Right lobe of liver (tissue), 6 donors: ENCODE measurements at regions not wholly inside any gene's neighbourhood (a gene's known extent, or its start where the extent isn't known, plus 50 kb on each side); places are given as distances from the start of the nearest gene placed in this dataset.

Experiments
- ATAC-seq, 4 donors: fragments of 200-7000 bp; cut with Tn5 transposase; one replicate each; pipeline ENCODE4 v1.9.1; 2020; ENCODE audit warnings: mild to moderate bottlenecking in 4 of 4, moderate library complexity in 4 of 4
- DNase-seq, 3 donors: peaks; one replicate each; pipeline ENCODE4 v3.0.0-alpha.2; 2020
- H3K27ac ChIP-seq, 3 donors: fragments of 200-600 bp; one replicate each; pipeline ENCODE4 v1.8.0; 2022
- H3K27me3 ChIP-seq, 2 donors: fragments of 200-600 bp; one replicate each; pipeline ENCODE4 v1.8.0; 2022
- H3K36me3 ChIP-seq, 4 donors: fragments of 200-600 bp; sonication (generic) in 1 of 4; one replicate each; pipeline versions ENCODE4 v1.5.1 to v1.8.0; 2017 to 2022; ENCODE audit warnings: control low read depth in 1 of 4
- H3K4me1 ChIP-seq, 4 donors: fragments of 200-600 bp; sonication (generic) in 1 of 4; one replicate each; pipeline versions ENCODE4 v1.5.1 to v1.8.0; 2017 to 2022; ENCODE audit warnings: control low read depth in 1 of 4
- H3K4me3 ChIP-seq, 3 donors: fragments of 200-600 bp; one replicate each; pipeline ENCODE4 v1.8.0; 2022
- H3K9me3 ChIP-seq, 4 donors: fragments of 200-600 bp; sonication (generic) in 1 of 4; one replicate each; pipeline versions ENCODE4 v1.5.1 to v1.8.0; 2017 to 2022; ENCODE audit warnings: control low read depth in 1 of 4
- POLR2A ChIP-seq: fragments of 450-650 bp; IDR thresholded peaks from one replicate; pipeline ENCODE4 v1.6.1; 2017; ENCODE audit warnings: antibody characterized with exemption, mild to moderate bottlenecking
- WGBS: methylation state at CpG from one replicate; pipeline ENCODE4 v1.1.6; 2018; ENCODE audit warnings: low coverage, low lambda C conversion rate; ENCODE audit not compliant: insufficient coverage; ENCODE audit errors: missing lambda C conversion rate; 5-methylcytosine and 5-hydroxymethylcytosine counted together
- intact Hi-C, 2 donors: fragments of 100-400 bp; cut with DNase I; formaldehyde crosslinking; loops; one replicate each; pipeline versions ENCODE4 v1.11.2 to v1.14.1; 2022
- TF ChIP-seq, protein P1 (sequence below), 4 donors: fragments of 200-600 bp in 3 of 4; fragments of 450-650 bp in 1 of 4; IDR thresholded peaks; one replicate each; pipeline versions ENCODE4 v1.5.1 to v1.8.0; 2016 to 2022; ENCODE audit warnings: antibody characterized with exemption in 4 of 4, mild to moderate bottlenecking in 2 of 4
- donor health status: DM: no; HTN: yes; CAD: no.
- donor health status: DM: no; HTN: no; CAD: no.
- donor health status: DM: no; HTN: no; CAD: no.
- donor health status: DM: no; HTN: yes; CAD: no.
- donor health status: DM: no; HTN: yes; CAD: no.

DNA sequence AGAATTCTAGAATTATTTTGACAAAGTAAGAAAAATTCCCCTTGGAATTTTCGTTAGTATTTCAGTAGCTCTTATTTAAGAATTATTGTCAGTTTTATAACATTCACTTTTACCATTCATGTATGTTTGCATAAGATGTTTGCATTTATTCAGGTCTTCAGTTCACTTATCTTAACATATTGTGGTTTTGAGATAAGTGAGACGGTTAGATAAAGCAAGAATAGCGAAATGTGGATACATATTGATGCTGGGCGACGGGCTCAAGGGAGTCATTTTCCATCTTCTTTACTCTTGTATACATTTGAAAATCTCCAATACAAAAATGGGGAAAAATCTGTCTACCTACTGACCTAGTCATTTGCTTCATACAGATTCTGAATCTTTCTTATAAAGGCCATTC lies 156.7 kb upstream of the HDAC4 start:
- no peak for ATAC-seq
- Histone ChIP-seq H3K27ac (no peak overlapping the region), H3K9me3 (no peaks in the 10 kb centered on the region), H3K36me3 (no peaks in the 10 kb centered on the region), H3K27me3 (no peaks in the 10 kb centered on the region), H3K4me3 (no peak overlapping the region), H3K4me1 (no peaks in the 10 kb centered on the region)
- 67% methylated on average over 5 of the region's 5 CpGs for WGBS
- DNase-seq = no peak
- intact Hi-C loops = no loop called here
- no peak for TF ChIP-seq POLR2A
- TF ChIP-seq, protein P1, sequence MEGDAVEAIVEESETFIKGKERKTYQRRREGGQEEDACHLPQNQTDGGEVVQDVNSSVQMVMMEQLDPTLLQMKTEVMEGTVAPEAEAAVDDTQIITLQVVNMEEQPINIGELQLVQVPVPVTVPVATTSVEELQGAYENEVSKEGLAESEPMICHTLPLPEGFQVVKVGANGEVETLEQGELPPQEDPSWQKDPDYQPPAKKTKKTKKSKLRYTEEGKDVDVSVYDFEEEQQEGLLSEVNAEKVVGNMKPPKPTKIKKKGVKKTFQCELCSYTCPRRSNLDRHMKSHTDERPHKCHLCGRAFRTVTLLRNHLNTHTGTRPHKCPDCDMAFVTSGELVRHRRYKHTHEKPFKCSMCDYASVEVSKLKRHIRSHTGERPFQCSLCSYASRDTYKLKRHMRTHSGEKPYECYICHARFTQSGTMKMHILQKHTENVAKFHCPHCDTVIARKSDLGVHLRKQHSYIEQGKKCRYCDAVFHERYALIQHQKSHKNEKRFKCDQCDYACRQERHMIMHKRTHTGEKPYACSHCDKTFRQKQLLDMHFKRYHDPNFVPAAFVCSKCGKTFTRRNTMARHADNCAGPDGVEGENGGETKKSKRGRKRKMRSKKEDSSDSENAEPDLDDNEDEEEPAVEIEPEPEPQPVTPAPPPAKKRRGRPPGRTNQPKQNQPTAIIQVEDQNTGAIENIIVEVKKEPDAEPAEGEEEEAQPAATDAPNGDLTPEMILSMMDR (IDR thresholded peaks at IDR 0.05) = no peak

DNA sequence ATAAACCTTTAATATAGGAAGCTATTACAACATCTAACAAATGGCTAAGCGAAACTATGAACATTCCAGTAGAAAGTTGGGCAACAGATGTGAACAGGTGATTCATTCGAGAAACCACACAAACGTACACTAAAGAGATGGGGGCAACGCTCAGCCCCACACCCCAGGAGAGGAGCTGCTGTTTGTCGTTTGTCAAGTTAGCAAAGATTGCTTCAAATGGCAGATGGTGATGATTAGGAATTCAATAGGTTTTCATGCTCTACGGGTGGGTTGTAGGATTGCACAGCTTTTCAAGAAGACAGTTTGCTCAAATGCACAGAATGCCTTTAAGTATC lies 154.7 kb upstream of the HDAC4 start:
- 54% methylated on average over 6 of the region's 6 CpGs for WGBS
- no peak overlapping the region for H3K4me3 ChIP-seq
- H3K27me3 ChIP-seq = no peaks in the 10 kb centered on the region

DNA sequence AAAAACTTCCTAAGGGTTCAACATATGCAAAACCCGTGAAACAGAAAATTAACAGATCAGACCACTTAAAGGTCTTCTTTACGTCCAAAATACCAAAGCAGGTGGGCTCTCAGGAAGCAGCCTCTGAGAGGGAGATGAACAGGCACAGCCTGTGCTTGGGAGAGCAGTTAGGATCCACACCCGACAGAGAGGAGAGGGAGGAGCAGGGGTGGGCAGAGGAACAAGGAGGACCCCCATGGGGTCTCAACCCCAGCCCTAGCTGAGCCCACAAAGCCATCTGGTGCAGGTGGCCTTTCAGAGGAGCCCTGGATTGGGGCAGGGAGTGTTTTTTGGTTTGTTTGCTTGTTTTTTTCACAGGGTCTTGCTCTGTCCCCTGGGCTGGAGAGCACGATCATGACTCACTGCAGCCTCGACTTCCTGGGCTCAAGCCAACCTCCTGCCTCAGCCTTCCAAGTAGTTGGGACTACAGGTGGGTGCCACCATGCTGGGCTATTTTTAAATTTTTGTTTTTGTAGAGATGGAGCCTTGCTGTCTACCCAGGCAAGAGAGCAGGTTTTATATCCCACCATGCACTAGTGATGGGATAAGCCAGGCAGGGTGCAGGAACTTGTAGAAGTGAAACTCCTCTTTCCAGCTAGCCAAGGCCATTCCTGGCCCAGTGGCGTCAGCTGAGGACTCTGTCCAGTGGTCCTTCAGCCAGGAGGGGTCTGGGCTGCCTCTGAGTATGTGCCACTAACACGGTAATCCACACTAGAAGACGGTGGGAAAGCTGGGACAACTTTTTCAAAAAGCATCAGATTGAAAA lies 154.1 kb upstream of the HDAC4 start:
- ATAC-seq (no peak), DNase-seq (peak in 1 of 3 donors; percentile 25)
- Histone ChIP-seq H3K9me3 (no peaks in the 10 kb centered on the region), H3K36me3 (no peaks in the 10 kb centered on the region), H3K4me1 (no peaks in the 10 kb centered on the region), H3K27me3 (no peaks in the 10 kb centered on the region), H3K27ac (no peak overlapping the region), H3K4me3 (no peak overlapping the region)
- intact Hi-C loops = no loop called here
- WGBS = 63% methylated on average over 4 of the region's 8 CpGs
- TF ChIP-seq, protein P1 (IDR thresholded peaks at IDR 0.05) = no peak
- TF ChIP-seq POLR2A = no peak

More for the DNA sequence above, 154.7 kb upstream of the HDAC4 start:
- DNase-seq (no peak), ATAC-seq (no peak)
- Histone ChIP-seq H3K4me1 (no peaks in the 10 kb centered on the region), H3K27ac (no peak overlapping the region), H3K9me3 (no peaks in the 10 kb centered on the region), H3K36me3 (no peaks in the 10 kb centered on the region)
- intact Hi-C loops = no loop called here
- no peak for TF ChIP-seq POLR2A
- TF ChIP-seq, protein P1 (IDR thresholded peaks at IDR 0.05) = no peak

DNA sequence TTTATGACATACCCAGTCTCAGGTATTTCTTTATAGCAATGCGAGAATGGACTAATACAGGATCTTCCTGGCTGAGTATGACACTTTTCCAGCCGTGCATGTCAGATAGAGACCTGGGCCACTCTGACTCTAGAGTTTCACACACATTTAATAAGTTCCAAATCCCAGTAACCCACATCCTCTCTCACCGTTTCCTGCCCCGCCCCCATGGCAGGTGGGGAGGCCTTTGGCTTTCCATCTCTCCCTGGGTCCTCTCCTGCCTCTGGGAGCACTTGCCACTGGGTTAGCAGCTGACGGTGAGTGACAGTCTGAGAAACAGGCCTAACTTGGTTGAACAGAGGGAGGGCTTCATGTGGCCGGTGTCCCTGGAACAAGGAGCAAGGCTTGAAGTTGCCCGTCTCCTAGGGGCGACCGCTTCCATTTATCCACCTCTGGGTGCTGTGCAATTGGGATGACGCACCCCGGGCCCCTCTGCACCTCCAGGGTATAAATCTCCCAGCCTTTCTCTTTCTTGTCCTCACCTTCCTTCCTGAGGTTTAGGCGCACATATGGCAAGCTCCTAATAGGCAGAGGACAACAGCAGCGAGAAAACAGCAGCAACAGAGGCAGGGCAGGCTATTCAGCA lies 152.7 kb upstream of the HDAC4 start:
- Histone ChIP-seq H3K36me3 (no peaks in the 10 kb centered on the region), H3K9me3 (no peaks in the 10 kb centered on the region), H3K4me3 (no peak overlapping the region), H3K4me1 (no peaks in the 10 kb centered on the region), H3K27ac (no peak overlapping the region), H3K27me3 (no peaks in the 10 kb centered on the region)
- 75% methylated on average over 7 of the region's 13 CpGs for WGBS
- DNase-seq (peak in 1 of 3 donors; percentile 32), ATAC-seq (no peak)
- TF ChIP-seq, protein P1 (IDR thresholded peaks at IDR 0.05) = no peak
- no peak for TF ChIP-seq POLR2A
- intact Hi-C loops = no loop called here
